ENCODE measurements at regions not wholly inside any gene's neighbourhood (a gene's known extent, or its start where the extent isn't known, plus 50 kb on each side); places are given as distances from the start of the nearest gene placed in this dataset.

- Histone ChIP-seq H3K4me1 (no peaks in the 10 kb centered on the region), H3K27ac (no peak overlapping the region), H3K27me3 (no peaks in the 10 kb centered on the region), H3K9me3 (no peaks in the 10 kb centered on the region), H3K4me3 (no peak overlapping the region), H3K36me3 (no peaks in the 10 kb centered on the region)
- DNase-seq: no peak
- TF ChIP-seq, protein P1, sequence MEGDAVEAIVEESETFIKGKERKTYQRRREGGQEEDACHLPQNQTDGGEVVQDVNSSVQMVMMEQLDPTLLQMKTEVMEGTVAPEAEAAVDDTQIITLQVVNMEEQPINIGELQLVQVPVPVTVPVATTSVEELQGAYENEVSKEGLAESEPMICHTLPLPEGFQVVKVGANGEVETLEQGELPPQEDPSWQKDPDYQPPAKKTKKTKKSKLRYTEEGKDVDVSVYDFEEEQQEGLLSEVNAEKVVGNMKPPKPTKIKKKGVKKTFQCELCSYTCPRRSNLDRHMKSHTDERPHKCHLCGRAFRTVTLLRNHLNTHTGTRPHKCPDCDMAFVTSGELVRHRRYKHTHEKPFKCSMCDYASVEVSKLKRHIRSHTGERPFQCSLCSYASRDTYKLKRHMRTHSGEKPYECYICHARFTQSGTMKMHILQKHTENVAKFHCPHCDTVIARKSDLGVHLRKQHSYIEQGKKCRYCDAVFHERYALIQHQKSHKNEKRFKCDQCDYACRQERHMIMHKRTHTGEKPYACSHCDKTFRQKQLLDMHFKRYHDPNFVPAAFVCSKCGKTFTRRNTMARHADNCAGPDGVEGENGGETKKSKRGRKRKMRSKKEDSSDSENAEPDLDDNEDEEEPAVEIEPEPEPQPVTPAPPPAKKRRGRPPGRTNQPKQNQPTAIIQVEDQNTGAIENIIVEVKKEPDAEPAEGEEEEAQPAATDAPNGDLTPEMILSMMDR (IDR thresholded peaks at IDR 0.05): no peak
- intact Hi-C loops (cut with DNase I; ENCODE audit: low total_unique reads): no loop called here
These were observed 310.3 kb downstream of the GABRG2 start for GRCh38 chr5:162377895-162378294.

DNA sequence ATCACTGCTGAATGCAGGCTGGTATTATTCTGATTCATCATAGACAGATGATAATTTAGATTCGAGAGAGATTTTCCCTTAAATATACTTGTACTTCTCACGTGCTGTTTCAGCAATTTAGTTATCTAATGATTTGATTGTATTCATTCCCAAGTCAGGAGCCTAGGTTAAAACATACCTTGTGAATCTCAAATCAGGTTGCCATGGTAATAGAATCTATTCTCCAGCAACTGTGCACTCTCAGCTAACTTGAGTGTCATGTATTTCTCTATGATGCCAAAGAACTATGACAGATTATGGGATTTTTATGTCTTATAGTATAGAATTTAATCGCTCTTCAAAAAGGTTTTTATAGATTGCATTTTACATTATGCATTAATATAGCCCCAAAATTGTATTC is 315.3 kb downstream of the GABRG2 start:
- no peak for DNase-seq
- H3K4me3 ChIP-seq: no peak overlapping the region
- intact Hi-C loops (cut with DNase I; ENCODE audit: low total_unique reads): no loop called here

GRCh38 chr5:162384225-162384624 is 316.7 kb downstream of the GABRG2 start:
- Histone ChIP-seq H3K36me3 (no peaks in the 10 kb centered on the region), H3K27me3 (no peaks in the 10 kb centered on the region), H3K4me1 (no peaks in the 10 kb centered on the region), H3K9me3 (no peaks in the 10 kb centered on the region), H3K4me3 (no peak overlapping the region), H3K27ac (no peak overlapping the region)
- no peak for DNase-seq
- TF ChIP-seq, protein P1 (IDR thresholded peaks at IDR 0.05): no peak
- intact Hi-C loops (cut with DNase I; ENCODE audit: low total_unique reads): no loop called here

More for the DNA sequence above, 315.3 kb downstream of the GABRG2 start:
- Histone ChIP-seq H3K27ac (no peak overlapping the region), H3K27me3 (no peaks in the 10 kb centered on the region), H3K36me3 (no peaks in the 10 kb centered on the region), H3K4me1 (no peaks in the 10 kb centered on the region), H3K9me3 (no peaks in the 10 kb centered on the region)
- TF ChIP-seq, protein P1 (IDR thresholded peaks at IDR 0.05): no peak

DNA sequence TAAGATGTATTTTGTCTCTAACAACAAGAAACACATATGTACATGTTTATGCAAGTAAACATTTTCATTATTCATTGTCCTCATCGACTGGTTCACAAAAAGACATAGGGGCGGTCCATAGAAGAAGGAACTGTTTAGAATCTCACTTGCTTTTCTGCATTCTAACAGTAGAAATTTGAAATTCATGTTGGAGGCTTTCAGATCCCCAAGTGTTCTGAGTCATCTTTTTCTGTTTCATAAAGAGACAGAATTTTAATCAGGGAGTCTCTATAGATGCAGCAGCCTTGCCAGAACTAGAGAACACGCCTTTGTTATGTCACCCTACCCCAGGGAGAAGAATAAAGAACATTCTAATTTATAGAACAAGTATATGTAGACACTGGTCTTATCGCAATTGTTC is 324.3 kb downstream of the GABRG2 start:
- no peaks in the 10 kb centered on the region for H3K27me3 ChIP-seq
- peaks cover 0 to 3% (median 3%) of the 10 kb centered on the region in 3 donors for H3K9me3 ChIP-seq
- no peak for DNase-seq
- TF ChIP-seq, protein P1 (IDR thresholded peaks at IDR 0.05): no peak
- H3K27ac ChIP-seq: no peak overlapping the region
- H3K4me1 ChIP-seq: no peaks in the 10 kb centered on the region
- H3K4me3 ChIP-seq: no peak overlapping the region
- no peaks in the 10 kb centered on the region for H3K36me3 ChIP-seq
- intact Hi-C loops (cut with DNase I; ENCODE audit: low total_unique reads): no loop called here

DNA sequence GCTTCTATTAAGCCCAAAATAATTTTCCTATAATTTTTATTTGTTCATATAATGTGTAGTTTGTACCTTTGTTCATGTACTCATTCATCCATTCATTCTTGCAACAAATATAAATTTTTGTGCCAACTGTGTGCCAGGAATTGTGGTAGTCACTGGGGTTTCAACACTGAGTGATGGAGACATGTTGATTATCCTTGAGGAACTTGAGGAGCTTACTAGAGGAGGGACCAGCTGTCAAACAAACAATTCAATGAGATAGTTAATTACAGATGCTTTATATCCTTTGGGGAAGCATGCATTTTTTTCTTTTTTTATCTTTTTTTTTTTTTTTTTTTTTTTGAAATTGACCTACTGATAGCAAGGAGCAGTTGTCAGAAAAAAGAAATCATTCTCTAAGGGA is 324.8 kb downstream of the GABRG2 start:
- TF ChIP-seq, protein P1 (IDR thresholded peaks at IDR 0.05): no peak
- Histone ChIP-seq H3K4me1 (no peaks in the 10 kb centered on the region), H3K9me3 (peaks cover 0 to 3% (median 3%) of the 10 kb centered on the region in 3 donors), H3K36me3 (no peaks in the 10 kb centered on the region), H3K27me3 (no peaks in the 10 kb centered on the region), H3K27ac (no peak overlapping the region), H3K4me3 (no peak overlapping the region)
- no peak for DNase-seq
- intact Hi-C loops (cut with DNase I; ENCODE audit: low total_unique reads): no loop called here

DNA sequence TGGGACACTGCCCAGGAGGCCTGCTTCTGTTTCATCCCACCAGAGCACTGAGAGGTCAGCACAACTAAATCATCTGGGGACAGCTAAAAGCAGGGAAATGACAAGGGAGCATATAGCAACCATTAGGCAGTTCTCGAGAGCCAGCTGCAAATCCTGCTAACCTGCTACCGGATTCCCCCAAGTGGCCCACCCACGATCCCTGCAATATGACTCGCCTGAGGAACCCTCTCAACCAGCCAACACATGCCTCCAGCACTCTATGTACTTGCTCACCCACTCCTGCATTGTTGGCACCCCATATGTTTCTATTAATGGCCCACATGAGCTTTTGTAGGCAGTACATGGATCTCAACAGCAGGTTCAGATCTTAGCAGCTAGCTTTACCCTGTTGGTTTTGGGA is 326.0 kb downstream of the GABRG2 start:
- intact Hi-C loops (cut with DNase I; ENCODE audit: low total_unique reads): no loop called here
- H3K36me3 ChIP-seq: no peaks in the 10 kb centered on the region
- H3K4me3 ChIP-seq: no peak overlapping the region
- TF ChIP-seq, protein P1 (IDR thresholded peaks at IDR 0.05): no peak
- no peak for DNase-seq
- H3K9me3 ChIP-seq: peaks cover 0 to 7% (median 3%) of the 10 kb centered on the region in 3 donors
- no peaks in the 10 kb centered on the region for H3K4me1 ChIP-seq
- H3K27ac ChIP-seq: no peak overlapping the region
- no peaks in the 10 kb centered on the region for H3K27me3 ChIP-seq
